GM23338 (cell line): ENCODE measurements at regions not wholly inside any gene's neighbourhood (a gene's known extent, or its start where the extent isn't known, plus 50 kb on each side); places are given as distances from the start of the nearest gene placed in this dataset.

Experiments used
- ATAC-seq: fragments of 200-7000 bp; cut with Tn5 transposase; 3 replicates; pipeline ENCODE4 v1.9.1; 2020
- DNase-seq: peaks from one replicate; pipeline ENCODE4 v3.0.0-alpha.2; 2015; ENCODE audit warnings: low spot score
- H2AFZ ChIP-seq: fragments of 200-600 bp; sonication (generic); 2 replicates; pipeline ENCODE4 v1.8.0; 2016; ENCODE audit warnings: antibody characterized with exemption, mild to moderate bottlenecking, moderate library complexity
- H3F3A ChIP-seq: fragments of 200-600 bp; sonication (generic); replicated peaks from 2 replicates; pipeline ENCODE4 v1.8.0; 2017; ENCODE audit warnings: antibody characterized with exemption, mixed run types, low read depth
- H3K27ac ChIP-seq: fragments of 200-600 bp; sonication (generic); 2 replicates; pipeline ENCODE4 v1.6.1; 2016; ENCODE audit warnings: low read depth
- H3K27me3 ChIP-seq: fragments of 200-600 bp; sonication (generic); 2 replicates; pipeline ENCODE4 v1.8.0; 2016; ENCODE audit warnings: mild to moderate bottlenecking, mixed run types, moderate library complexity; ENCODE audit not compliant: insufficient read depth
- H3K36me3 ChIP-seq: fragments of 200-600 bp; sonication (generic); 2 replicates; pipeline ENCODE4 v1.8.0; 2016; ENCODE audit warnings: mild to moderate bottlenecking; ENCODE audit not compliant: insufficient read depth
- H3K4me1 ChIP-seq: fragments of 200-600 bp; sonication (generic); 2 replicates; pipeline ENCODE4 v1.8.0; 2016; ENCODE audit warnings: mild to moderate bottlenecking, moderate library complexity; ENCODE audit not compliant: insufficient read depth
- H3K4me2 ChIP-seq: fragments of 200-600 bp; sonication (generic); 2 replicates; pipeline ENCODE4 v1.7.1; 2017; ENCODE audit warnings: mixed run types
- H3K4me3 ChIP-seq: fragments of 200-600 bp; sonication (generic); 2 replicates; pipeline ENCODE4 v1.6.1; 2016; ENCODE audit warnings: mixed run types
- H3K79me2 ChIP-seq: fragments of 200-600 bp; sonication (generic); replicated peaks from 2 replicates; pipeline ENCODE4 v1.8.0; 2017; ENCODE audit warnings: mild to moderate bottlenecking; ENCODE audit not compliant: insufficient read depth
- H3K9me2 ChIP-seq: fragments of 200-600 bp; sonication (generic); 2 replicates; pipeline ENCODE4 v1.8.0; 2017; ENCODE audit not compliant: insufficient read depth
- H4K20me1 ChIP-seq: fragments of 200-600 bp; sonication (generic); replicated peaks from 2 replicates; pipeline ENCODE4 v1.8.0; 2017; ENCODE audit warnings: mild to moderate bottlenecking; ENCODE audit not compliant: insufficient read depth
- H3K27ac Mint-ChIP-seq: 2 replicates; pipeline ENCODE4 v1.8.0; 2020; ENCODE audit warnings: inconsistent platforms, mild to moderate bottlenecking, moderate library complexity, mixed read lengths
- H3K27me3 Mint-ChIP-seq: 3 replicates; pipeline ENCODE4 v1.8.0; 2022; ENCODE audit warnings: low read depth, mild to moderate bottlenecking, moderate library complexity, mixed read lengths, inconsistent platforms; ENCODE audit not compliant: insufficient read depth, poor library complexity
- H3K36me3 Mint-ChIP-seq: 3 replicates; pipeline ENCODE4 v1.8.0; 2021; ENCODE audit warnings: low read depth, mild to moderate bottlenecking, inconsistent platforms, moderate library complexity, mixed read lengths
- H3K4me1 Mint-ChIP-seq: 3 replicates; pipeline ENCODE4 v1.8.0; 2020; ENCODE audit warnings: mild to moderate bottlenecking, inconsistent platforms, mixed read lengths
- H3K4me3 Mint-ChIP-seq: 3 replicates; pipeline ENCODE4 v1.8.0; 2021; ENCODE audit warnings: moderate library complexity, mild to moderate bottlenecking, inconsistent platforms, mixed read lengths
- H3K9me3 Mint-ChIP-seq: 3 replicates; pipeline ENCODE4 v1.8.0; 2020; ENCODE audit warnings: moderate library complexity, mild to moderate bottlenecking, inconsistent platforms, mixed read lengths
- CTCF ChIP-seq, 2 experiments: fragments of 200-600 bp in 1 of 2; sonication (generic) in 1 of 2; conservative IDR thresholded peaks; 2 replicates each; pipeline versions ENCODE4 v1.5.1 to v1.6.1; 2016 to 2017; ENCODE audit warnings: antibody characterized with exemption in 2 of 2, low read depth in 2 of 2, mild to moderate bottlenecking in 2 of 2, moderate library complexity in 1 of 2
- EZH2 ChIP-seq: fragments of 200-600 bp; sonication (generic); IDR thresholded peaks from one replicate; pipeline ENCODE4 v1.8.0; 2017; ENCODE audit warnings: antibody characterized with exemption, mild to moderate bottlenecking, low read depth; ENCODE audit not compliant: unreplicated experiment
- EZH2phosphoT487 ChIP-seq: fragments of 200-600 bp; sonication (generic); IDR thresholded peaks from one replicate; pipeline ENCODE4 v1.8.1; 2018; ENCODE audit warnings: antibody characterized with exemption; ENCODE audit not compliant: unreplicated experiment
- JUNB ChIP-seq: IDR thresholded peaks from one replicate; pipeline ENCODE4 v1.6.1; 2016; ENCODE audit warnings: antibody characterized with exemption; ENCODE audit not compliant: unreplicated experiment
- POLR2AphosphoS5 ChIP-seq: IDR thresholded peaks from 2 replicates; pipeline ENCODE4 v1.6.1; 2016; ENCODE audit warnings: antibody characterized with exemption, low read depth
- TF ChIP-seq, protein P1 (sequence below): fragments of 250-450 bp; sonication (Bioruptor Pico); IDR thresholded peaks from 2 replicates; pipeline ENCODE4 v1.5.0; 2020; ENCODE audit warnings: mild to moderate bottlenecking, moderate library complexity

- TF ChIP-seq, protein P1, sequence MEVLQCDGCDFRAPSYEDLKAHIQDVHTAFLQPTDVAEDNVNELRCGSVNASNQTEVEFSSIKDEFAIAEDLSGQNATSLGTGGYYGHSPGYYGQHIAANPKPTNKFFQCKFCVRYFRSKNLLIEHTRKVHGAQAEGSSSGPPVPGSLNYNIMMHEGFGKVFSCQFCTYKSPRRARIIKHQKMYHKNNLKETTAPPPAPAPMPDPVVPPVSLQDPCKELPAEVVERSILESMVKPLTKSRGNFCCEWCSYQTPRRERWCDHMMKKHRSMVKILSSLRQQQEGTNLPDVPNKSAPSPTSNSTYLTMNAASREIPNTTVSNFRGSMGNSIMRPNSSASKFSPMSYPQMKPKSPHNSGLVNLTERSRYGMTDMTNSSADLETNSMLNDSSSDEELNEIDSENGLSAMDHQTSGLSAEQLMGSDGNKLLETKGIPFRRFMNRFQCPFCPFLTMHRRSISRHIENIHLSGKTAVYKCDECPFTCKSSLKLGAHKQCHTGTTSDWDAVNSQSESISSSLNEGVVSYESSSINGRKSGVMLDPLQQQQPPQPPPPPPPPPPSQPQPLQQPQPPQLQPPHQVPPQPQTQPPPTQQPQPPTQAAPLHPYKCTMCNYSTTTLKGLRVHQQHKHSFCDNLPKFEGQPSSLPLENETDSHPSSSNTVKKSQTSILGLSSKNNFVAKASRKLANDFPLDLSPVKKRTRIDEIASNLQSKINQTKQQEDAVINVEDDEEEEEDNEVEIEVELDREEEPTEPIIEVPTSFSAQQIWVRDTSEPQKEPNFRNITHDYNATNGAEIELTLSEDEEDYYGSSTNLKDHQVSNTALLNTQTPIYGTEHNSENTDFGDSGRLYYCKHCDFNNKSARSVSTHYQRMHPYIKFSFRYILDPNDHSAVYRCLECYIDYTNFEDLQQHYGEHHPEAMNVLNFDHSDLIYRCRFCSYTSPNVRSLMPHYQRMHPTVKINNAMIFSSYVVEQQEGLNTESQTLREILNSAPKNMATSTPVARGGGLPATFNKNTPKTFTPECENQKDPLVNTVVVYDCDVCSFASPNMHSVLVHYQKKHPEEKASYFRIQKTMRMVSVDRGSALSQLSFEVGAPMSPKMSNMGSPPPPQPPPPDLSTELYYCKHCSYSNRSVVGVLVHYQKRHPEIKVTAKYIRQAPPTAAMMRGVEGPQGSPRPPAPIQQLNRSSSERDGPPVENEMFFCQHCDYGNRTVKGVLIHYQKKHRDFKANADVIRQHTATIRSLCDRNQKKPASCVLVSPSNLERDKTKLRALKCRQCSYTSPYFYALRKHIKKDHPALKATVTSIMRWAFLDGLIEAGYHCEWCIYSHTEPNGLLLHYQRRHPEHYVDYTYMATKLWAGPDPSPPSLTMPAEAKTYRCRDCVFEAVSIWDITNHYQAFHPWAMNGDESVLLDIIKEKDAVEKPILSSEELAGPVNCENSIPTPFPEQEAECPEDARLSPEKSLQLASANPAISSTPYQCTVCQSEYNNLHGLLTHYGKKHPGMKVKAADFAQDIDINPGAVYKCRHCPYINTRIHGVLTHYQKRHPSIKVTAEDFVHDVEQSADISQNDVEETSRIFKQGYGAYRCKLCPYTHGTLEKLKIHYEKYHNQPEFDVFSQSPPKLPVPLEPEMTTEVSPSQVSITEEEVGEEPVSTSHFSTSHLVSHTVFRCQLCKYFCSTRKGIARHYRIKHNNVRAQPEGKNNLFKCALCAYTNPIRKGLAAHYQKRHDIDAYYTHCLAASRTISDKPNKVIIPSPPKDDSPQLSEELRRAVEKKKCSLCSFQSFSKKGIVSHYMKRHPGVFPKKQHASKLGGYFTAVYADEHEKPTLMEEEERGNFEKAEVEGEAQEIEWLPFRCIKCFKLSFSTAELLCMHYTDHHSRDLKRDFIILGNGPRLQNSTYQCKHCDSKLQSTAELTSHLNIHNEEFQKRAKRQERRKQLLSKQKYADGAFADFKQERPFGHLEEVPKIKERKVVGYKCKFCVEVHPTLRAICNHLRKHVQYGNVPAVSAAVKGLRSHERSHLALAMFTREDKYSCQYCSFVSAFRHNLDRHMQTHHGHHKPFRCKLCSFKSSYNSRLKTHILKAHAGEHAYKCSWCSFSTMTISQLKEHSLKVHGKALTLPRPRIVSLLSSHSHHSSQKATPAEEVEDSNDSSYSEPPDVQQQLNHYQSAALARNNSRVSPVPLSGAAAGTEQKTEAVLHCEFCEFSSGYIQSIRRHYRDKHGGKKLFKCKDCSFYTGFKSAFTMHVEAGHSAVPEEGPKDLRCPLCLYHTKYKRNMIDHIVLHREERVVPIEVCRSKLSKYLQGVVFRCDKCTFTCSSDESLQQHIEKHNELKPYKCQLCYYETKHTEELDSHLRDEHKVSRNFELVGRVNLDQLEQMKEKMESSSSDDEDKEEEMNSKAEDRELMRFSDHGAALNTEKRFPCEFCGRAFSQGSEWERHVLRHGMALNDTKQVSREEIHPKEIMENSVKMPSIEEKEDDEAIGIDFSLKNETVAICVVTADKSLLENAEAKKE (CRISPR knock-in tag) = no peak
- no peak for TF ChIP-seq POLR2AphosphoS5
- TF ChIP-seq CTCF (conservative IDR thresholded peaks at IDR 0.05; ENCODE audit: low read depth in 2 of 2) = no peak
- no peak for TF ChIP-seq EZH2phosphoT487
Measured at GRCh38 chr6:122555561-122555960, 54.6 kb upstream of the PKIB start (continued).

GRCh38 chr6:122558080-122558479 lies 52.1 kb upstream of the PKIB start:
- Mint-ChIP-seq H3K4me3 (no peak overlapping the region), H3K27me3 (peaks cover 2% of the 10 kb centered on the region), H3K36me3 (peaks cover 65% of the 10 kb centered on the region), H3K27ac (no peak overlapping the region), H3K9me3 (peaks cover 11% of the 10 kb centered on the region; the same call in 2 of the 3 replicates), H3K4me1 (peaks cover 18% of the 10 kb centered on the region)
- H3K4me2 ChIP-seq = no peak overlapping the region
- H4K20me1 ChIP-seq = peaks cover 26% of the 10 kb centered on the region
- DNase-seq (no peak), ATAC-seq (no peak)
- no peak overlapping the region for H3K27ac ChIP-seq
- H3K27me3 ChIP-seq = no peaks in the 10 kb centered on the region
- H3F3A ChIP-seq = no peaks in the 10 kb centered on the region
- peaks cover 12% of the 10 kb centered on the region; the same call in 1 of the 2 replicates for H3K4me1 ChIP-seq
- no peak overlapping the region for H3K4me3 ChIP-seq
- H3K9me2 ChIP-seq = no peaks in the 10 kb centered on the region; the same call in 1 of the 2 replicates
- peaks cover 100% of the 10 kb centered on the region for H3K79me2 ChIP-seq
- no peak overlapping the region for H2AFZ ChIP-seq
- 0 out of 2 replicates have a peak, but pooled peaks cover 8% of the 10 kb centered on the region for H3K36me3 ChIP-seq
- TF ChIP-seq, protein P1 (CRISPR knock-in tag) = no peak
- TF ChIP-seq EZH2phosphoT487 (no peak), JUNB (no peak), EZH2 (no peak)
